Keratinocyte (primary cell): ENCODE measurements at regions not wholly inside any gene's neighbourhood (a gene's known extent, or its start where the extent isn't known, plus 50 kb on each side); places are given as distances from the start of the nearest gene placed in this dataset.

Experiments
- DNase-seq: peaks from one replicate; pipeline ENCODE4 v3.0.0-alpha.2; 2011; ENCODE audit warnings: low read depth, missing footprints, low spot score
- FAIRE-seq: peaks from 2 replicates; lab custom pipeline; 2011; peaks lifted over from hg19 to GRCh38; lab: Jason Lieb, UNC
- H2AFZ ChIP-seq: 2 replicates; pipeline ENCODE4 v1.6.0; 2012; ENCODE audit warnings: low read length, control low read depth, inconsistent platforms; ENCODE audit not compliant: control insufficient read depth
- H3K27ac ChIP-seq: 2 replicates; pipeline ENCODE4 v1.5.1; 2011; ENCODE audit warnings: low read length; ENCODE audit not compliant: control insufficient read depth, insufficient read depth
- H3K27me3 ChIP-seq: 3 replicates; pipeline ENCODE4 v1.6.0; 2011; ENCODE audit warnings: low read length; ENCODE audit not compliant: control insufficient read depth, insufficient read depth; ENCODE audit errors: extremely low read depth
- H3K36me3 ChIP-seq, 2 experiments: 2 replicates in 1 of 2; 3 replicates in 1 of 2; pipeline ENCODE4 v1.5.1; 2011; ENCODE audit warnings: low read length in 2 of 2, mild to moderate bottlenecking in 1 of 2; ENCODE audit not compliant: control insufficient read depth in 2 of 2, insufficient read depth in 2 of 2; ENCODE audit errors: extremely low read depth in 1 of 2
- H3K4me1 ChIP-seq: 3 replicates; pipeline ENCODE4 v1.5.1; 2011; ENCODE audit warnings: low read length; ENCODE audit not compliant: control insufficient read depth, insufficient read depth; ENCODE audit errors: extremely low read depth
- H3K4me2 ChIP-seq: 3 replicates; pipeline ENCODE4 v1.6.0; 2011; ENCODE audit warnings: low read depth, low read length; ENCODE audit not compliant: control insufficient read depth, insufficient read depth; ENCODE audit errors: extremely low read depth
- H3K4me3 ChIP-seq, 3 experiments: fragments of 200-600 bp in 1 of 3; sonication (generic) in 1 of 3; 2 replicates in 2 of 3; 3 replicates in 1 of 3; pipeline ENCODE4 v1.5.1; 2011 to 2016; ENCODE audit warnings: low read length in 3 of 3, mild to moderate bottlenecking in 3 of 3, control low read depth in 2 of 3, inconsistent platforms in 1 of 3, low read depth in 1 of 3, mixed read lengths in 1 of 3, mixed run types in 1 of 3, moderate library complexity in 1 of 3; ENCODE audit not compliant: control insufficient read depth in 2 of 3, insufficient read depth in 2 of 3; ENCODE audit errors: extremely low read depth in 1 of 3
- H3K79me2 ChIP-seq: 2 replicates; pipeline ENCODE4 v1.6.0; 2012; ENCODE audit warnings: low read length; ENCODE audit not compliant: control insufficient read depth, insufficient read depth
- H3K9ac ChIP-seq: 3 replicates; pipeline ENCODE4 v1.6.0; 2011; ENCODE audit warnings: low read length; ENCODE audit not compliant: control insufficient read depth, insufficient read depth; ENCODE audit errors: extremely low read depth
- H3K9me1 ChIP-seq: 3 replicates; pipeline ENCODE4 v1.6.0; 2011; ENCODE audit warnings: low read length; ENCODE audit not compliant: control insufficient read depth, insufficient read depth; ENCODE audit errors: extremely low read depth
- H3K9me3 ChIP-seq: 2 replicates; pipeline ENCODE4 v1.5.1; 2012; ENCODE audit warnings: low read depth, low read length; ENCODE audit not compliant: control insufficient read depth
- H4K20me1 ChIP-seq: 3 replicates; pipeline ENCODE4 v1.6.0; 2011; ENCODE audit warnings: low read length; ENCODE audit not compliant: control insufficient read depth, insufficient read depth; ENCODE audit errors: extremely low read depth
- CTCF ChIP-seq, 3 experiments: IDR thresholded peaks in 1 of 3; conservative IDR thresholded peaks in 1 of 3; optimal IDR thresholded peaks in 1 of 3; 2 replicates in 2 of 3; 3 replicates in 1 of 3; pipeline versions ENCODE3 to v1.5.1; 2011; ENCODE audit warnings: low read length in 3 of 3, mild to moderate bottlenecking in 3 of 3, moderate library complexity in 2 of 3, control low read depth in 1 of 3, inconsistent platforms in 1 of 3; ENCODE audit not compliant: insufficient read depth in 2 of 3; ENCODE audit errors: extremely low read depth in 1 of 3
- EZH2 ChIP-seq: IDR thresholded peaks from one replicate; pipeline ENCODE4 v1.6.1; 2012; ENCODE audit warnings: inconsistent platforms, mild to moderate bottlenecking, low read length, moderate library complexity
- dilution Hi-C: fragments of 300-500 bp; cut with MboI; formaldehyde crosslinking; loops from one replicate; pipeline ENCODE4 v1.7.0; 2020; ENCODE audit warnings: low sequenced_read_pairs; ENCODE audit not compliant: extremely low pct_ligation_motif_present

GRCh38 chr11:115625502-115625901, 121.3 kb upstream of the CADM1 start:
- H3K27ac ChIP-seq = no peak overlapping the region
- peaks cover 13% of the 10 kb centered on the region for H3K4me1 ChIP-seq
- no peak for FAIRE-seq
- no peak overlapping the region for H3K9ac ChIP-seq
- H3K4me2 ChIP-seq = no peak overlapping the region
- H3K27me3 ChIP-seq = no peaks in the 10 kb centered on the region
- no peaks in the 10 kb centered on the region for H3K9me3 ChIP-seq
- no peaks in the 10 kb centered on the region for H3K36me3 ChIP-seq
- no peak overlapping the region for H2AFZ ChIP-seq
- H3K4me3 ChIP-seq = no peak overlapping the region
- DNase-seq = no peak
- no peaks in the 10 kb centered on the region for H3K79me2 ChIP-seq
- dilution Hi-C loops = no loop called here
- H3K9me1 ChIP-seq = no peaks in the 10 kb centered on the region
- TF ChIP-seq CTCF (optimal IDR thresholded peaks at IDR 0.05 in 1 of 3, IDR thresholded peaks at IDR 0.05 in 1 of 3, conservative IDR thresholded peaks at IDR 0.05 in 1 of 3; ENCODE audit: extremely low read depth in 1 of 3, insufficient read depth in 2 of 3, low read length in 3 of 3) (no peak), EZH2 (no peak)
- no peaks in the 10 kb centered on the region for H4K20me1 ChIP-seq

- no peaks in the 10 kb centered on the region for H3K9me1 ChIP-seq
- no peaks in the 10 kb centered on the region for H3K79me2 ChIP-seq
- DNase-seq (no peak), FAIRE-seq (no peak)
- no peak overlapping the region for H3K4me3 ChIP-seq
- H3K27ac ChIP-seq = no peak overlapping the region
- H2AFZ ChIP-seq = no peak overlapping the region
- H3K36me3 ChIP-seq = no peaks in the 10 kb centered on the region
- no peaks in the 10 kb centered on the region for H4K20me1 ChIP-seq
- dilution Hi-C loops = no loop called here
- no peak for TF ChIP-seq EZH2
- no peak for TF ChIP-seq CTCF (optimal IDR thresholded peaks at IDR 0.05 in 1 of 3, IDR thresholded peaks at IDR 0.05 in 1 of 3, conservative IDR thresholded peaks at IDR 0.05 in 1 of 3; ENCODE audit: extremely low read depth in 1 of 3, insufficient read depth in 2 of 3, low read length in 3 of 3)
- no peak overlapping the region for H3K9ac ChIP-seq
- no peaks in the 10 kb centered on the region for H3K9me3 ChIP-seq
- peaks cover 13% of the 10 kb centered on the region for H3K4me1 ChIP-seq
- H3K4me2 ChIP-seq = no peak overlapping the region
- no peaks in the 10 kb centered on the region for H3K27me3 ChIP-seq
These were observed 119.8 kb upstream of the CADM1 start for GRCh38 chr11:115624065-115624464.
